Renal cortical epithelial cell (primary cell): ENCODE measurements at regions not wholly inside any gene's neighbourhood (a gene's known extent, or its start where the extent isn't known, plus 50 kb on each side); places are given as distances from the start of the nearest gene placed in this dataset.

Experiments used
- DNase-seq: peaks from one replicate; pipeline ENCODE4 v3.0.0-alpha.2; 2011; ENCODE audit warnings: low read depth

DNA sequence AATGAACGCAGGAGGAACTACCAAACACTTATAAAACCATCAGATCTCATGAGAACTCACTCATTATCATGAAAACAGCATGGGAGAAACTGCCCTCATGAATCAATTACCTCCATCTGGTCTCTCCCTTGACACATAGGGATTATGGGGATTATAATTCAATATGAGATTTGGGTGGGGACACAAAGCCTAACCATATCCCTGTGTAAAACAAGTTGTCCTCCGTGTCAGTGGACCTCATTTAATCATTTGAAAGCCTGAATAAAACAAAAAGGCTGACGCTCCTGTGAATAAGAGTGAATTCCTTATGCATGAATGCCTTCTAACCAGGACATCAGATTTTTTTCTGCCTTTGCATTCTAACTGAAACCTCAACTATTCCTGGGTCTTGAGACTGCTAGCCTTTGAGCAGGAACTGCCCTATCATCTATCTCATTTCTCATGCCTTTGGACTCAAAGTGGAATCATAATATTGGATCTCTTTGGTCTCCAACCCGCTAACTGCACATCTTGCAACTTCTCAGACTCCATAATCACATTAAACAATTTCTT, 648.8 kb downstream of the ADGRL2 start:
- peak; percentile 92 for DNase-seq

DNA sequence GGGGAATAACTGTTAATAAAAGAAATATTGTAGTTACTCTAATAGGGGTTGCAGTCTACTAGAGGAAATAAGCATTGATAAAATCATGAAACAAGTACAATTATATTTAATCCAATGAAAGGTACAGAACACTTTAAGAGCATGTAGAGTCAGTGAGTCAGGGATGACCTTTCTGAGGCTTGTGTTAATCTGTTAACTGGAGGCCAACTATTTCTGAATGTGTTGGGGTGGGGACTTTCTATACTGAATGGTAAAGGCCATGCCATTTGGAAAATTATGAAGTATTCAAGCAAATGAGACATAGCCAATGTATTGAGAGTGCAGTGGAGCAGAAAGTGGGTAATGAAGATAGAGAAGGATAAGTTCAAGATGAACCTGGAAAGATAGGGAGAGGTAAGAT, 646.2 kb downstream of the ADGRL2 start:
- peak; percentile 38 for DNase-seq

GRCh38 chr1:82446236-82446635, 645.5 kb downstream of the ADGRL2 start:
- peak; percentile 26 for DNase-seq

- no peak for DNase-seq
Observed at GRCh38 chr1:82445827-82446226, 645.1 kb downstream of the ADGRL2 start.

- DNase-seq: no peak
Observed at GRCh38 chr1:82445132-82445531, 644.4 kb downstream of the ADGRL2 start.

DNA sequence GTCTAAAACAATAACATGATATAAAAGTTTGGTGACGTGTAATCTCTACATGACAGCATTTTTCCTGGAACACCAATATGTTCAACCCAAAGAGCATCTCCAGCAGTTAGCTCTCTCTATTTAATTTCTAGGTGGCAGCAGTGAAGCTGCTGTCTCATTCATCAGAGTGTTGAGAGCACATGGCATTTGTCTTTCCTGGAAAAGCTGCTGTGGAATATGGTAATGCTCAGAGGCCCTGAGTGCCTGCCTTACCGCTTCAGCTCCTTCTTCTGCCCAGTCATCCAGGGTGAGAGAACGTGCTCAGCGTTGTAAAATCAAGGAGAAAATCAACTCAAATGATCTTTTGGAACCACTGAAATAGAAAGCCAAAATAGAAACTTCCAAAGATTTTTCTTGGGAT, 640.7 kb downstream of the ADGRL2 start:
- DNase-seq: no peak

- no peak for DNase-seq
Observed at GRCh38 chr1:82423174-82423815, 622.6 kb downstream of the ADGRL2 start.

DNA sequence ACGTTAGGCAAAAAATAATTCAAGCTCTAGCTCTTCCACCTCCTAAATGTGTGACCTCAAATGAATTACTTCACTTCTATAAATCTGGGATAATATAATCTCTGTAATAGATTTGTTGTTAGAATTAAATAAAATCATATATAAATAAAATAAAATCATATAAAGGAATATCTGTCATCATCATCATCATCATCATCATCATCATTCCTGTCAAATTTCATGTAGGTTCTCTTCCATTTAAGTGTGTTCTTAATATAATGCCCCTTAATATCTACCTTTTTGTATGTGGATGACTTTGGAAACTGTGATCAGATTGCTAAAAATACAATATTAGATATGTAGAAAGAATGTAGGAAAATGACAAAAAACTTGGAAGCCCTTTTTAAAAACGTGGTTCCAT, 621.0 kb downstream of the ADGRL2 start:
- no peak for DNase-seq

- DNase-seq: no peak
Observed at GRCh38 chr1:82420584-82420983, 619.9 kb downstream of the ADGRL2 start.

DNA sequence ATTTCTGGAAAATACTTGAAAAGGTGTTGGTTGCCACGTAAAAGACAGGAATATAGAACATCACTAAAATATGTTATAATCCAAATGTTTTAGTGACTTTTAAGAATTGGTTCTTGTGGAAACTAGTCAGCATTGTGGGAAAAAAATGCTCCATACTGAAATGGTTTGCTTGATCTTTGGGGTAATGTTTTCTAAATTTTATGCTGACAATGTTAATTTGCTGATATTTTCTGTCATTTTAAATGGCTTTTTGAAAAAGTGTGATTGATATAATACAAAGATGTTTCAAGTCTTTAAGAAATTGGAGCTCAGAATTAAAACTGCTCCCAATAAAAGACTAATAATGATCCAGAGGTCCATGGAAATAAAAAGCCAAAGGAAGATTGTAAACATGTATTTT, 610.9 kb downstream of the ADGRL2 start:
- no peak for DNase-seq

DNA sequence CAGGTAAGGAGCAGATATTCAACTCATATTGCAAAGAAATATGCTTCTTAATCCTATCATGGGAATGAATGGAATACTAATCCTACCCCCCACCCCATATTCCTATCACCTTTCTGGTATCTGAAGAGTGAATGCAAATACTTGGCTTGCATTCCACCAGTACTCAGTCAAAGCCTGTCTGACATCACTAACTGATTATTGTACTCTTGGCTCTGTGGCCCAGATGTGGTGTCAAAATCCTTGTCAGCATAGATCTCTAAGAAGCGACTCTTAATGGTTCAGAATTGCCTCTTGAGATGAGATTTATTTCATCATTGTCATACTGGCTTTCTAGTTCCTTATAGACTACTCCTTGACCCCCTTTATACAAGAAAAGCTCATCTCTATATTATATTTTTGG, 604.6 kb downstream of the ADGRL2 start:
- DNase-seq: no peak

GRCh38 chr1:82401116-82401515, 600.4 kb downstream of the ADGRL2 start:
- no peak for DNase-seq

DNA sequence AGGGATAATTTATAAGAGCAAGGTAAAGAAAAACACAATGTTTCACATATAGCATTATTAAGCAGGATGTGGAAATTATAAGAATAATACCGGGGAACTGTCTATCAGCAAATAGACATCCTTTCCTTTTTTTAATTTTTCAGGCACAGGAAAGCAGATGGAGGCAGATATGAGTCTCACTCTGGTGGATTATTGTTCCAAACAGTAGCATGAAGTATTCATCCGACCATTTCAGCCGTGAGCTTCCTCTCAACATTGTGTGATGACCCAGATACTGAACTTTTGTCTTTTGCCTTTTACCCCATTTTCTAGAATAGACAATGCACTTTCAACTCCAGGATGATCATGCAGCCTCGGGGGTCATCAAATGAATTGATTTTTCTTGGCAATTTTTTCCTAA, 599.8 kb downstream of the ADGRL2 start:
- DNase-seq: no peak

GRCh38 chr1:82399093-82399492, 598.4 kb downstream of the ADGRL2 start:
- no peak for DNase-seq

- peak; percentile 6 for DNase-seq
Observed at GRCh38 chr1:82398357-82398756, 597.6 kb downstream of the ADGRL2 start.

DNA sequence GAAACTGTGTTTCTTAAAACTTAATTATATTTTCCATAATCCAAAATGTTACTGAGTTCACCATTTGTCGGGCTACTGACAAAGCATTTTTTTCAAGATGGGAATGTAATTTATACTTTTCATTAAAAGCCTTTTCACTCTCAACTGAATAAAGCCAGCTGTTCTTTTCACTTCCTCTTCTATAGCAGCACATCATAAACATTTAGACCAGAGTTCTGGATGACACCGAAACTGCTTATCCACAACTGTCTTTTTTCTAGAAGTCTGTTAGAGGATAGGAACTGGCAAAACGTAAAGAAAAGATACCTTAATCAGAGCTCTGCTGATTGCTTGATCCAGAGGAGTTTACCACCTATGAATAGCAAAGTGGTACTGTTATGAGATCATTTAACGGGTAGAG, 594.7 kb downstream of the ADGRL2 start:
- no peak for DNase-seq

DNA sequence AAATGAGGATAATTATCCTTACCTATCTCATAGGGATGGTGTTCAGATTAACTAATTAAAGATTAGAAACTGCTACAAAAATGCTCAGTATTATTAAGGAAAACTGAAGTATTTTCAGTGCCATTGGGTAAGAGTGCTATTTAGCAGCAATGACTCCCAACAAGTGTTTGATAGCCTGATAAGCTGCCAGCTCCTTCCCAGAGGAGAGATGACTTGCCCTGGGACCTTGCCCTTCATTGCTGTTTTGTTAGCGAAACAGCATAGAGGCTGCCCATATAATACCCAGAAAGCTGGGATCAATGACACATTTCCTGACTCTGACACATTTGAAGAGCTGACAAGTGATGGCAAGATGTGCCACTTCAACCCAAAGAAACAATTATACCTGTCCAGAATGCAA, 592.2 kb downstream of the ADGRL2 start:
- no peak for DNase-seq

GRCh38 chr1:82392513-82392912, 591.8 kb downstream of the ADGRL2 start:
- DNase-seq: peak; percentile 7

GRCh38 chr1:82391712-82392111, 591.0 kb downstream of the ADGRL2 start:
- no peak for DNase-seq

- no peak for DNase-seq
Observed at GRCh38 chr1:82390627-82391026, 589.9 kb downstream of the ADGRL2 start.

- peak; percentile 86 for DNase-seq
Observed at GRCh38 chr1:82388679-82389078, 587.9 kb downstream of the ADGRL2 start.

- DNase-seq: no peak
Observed at GRCh38 chr1:82387012-82387366, 586.3 kb downstream of the ADGRL2 start.

- no peak for DNase-seq
Observed at GRCh38 chr1:82386365-82387011, 585.8 kb downstream of the ADGRL2 start.

DNA sequence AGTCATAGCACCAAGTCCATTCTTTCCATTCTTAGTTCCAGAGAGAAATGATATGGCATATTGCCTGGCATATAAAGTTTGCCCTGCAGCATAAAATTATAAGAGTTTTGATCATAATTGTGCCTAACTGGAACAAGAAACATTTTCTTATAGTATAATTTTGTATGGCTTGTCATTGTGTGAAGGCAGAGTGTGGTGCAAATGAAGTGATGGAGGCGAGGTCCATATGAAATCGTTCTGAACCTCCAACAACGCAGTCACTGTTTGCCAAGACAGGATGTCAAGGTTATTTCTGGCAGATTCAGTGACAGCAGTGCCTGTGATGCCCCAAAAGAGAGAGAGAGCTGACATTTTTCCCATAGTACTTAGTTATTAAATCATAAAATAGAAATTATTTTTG, 584.0 kb downstream of the ADGRL2 start:
- no peak for DNase-seq
